ENCODE measurements at regions not wholly inside any gene's neighbourhood (a gene's known extent, or its start where the extent isn't known, plus 50 kb on each side); places are given as distances from the start of the nearest gene placed in this dataset.
A peak's percentile ranks its signal among the peaks of the same experiment; 100 is the strongest.

GRCh38 chr10:60450291-60450690 lies 60.6 kb upstream of the ANK3 start:
- ATAC-seq (ENCODE audit: poor library complexity) = no peak
- peaks cover 2% of the 10 kb centered on the region for H3K4me1 ChIP-seq (ENCODE audit: insufficient read depth, low read length)
- no peaks in the 10 kb centered on the region for H3K9me3 Mint-ChIP-seq
- no peak overlapping the region for H3K27ac Mint-ChIP-seq
- peaks cover 10% of the 10 kb centered on the region for H3K36me3 Mint-ChIP-seq (ENCODE audit: low read depth)
- H3K4me3 ChIP-seq (ENCODE audit: low read length) = no peak overlapping the region
- intact Hi-C loops (cut with DNase I, micrococcal nuclease) = no loop called here
- H3K4me3 Mint-ChIP-seq = no peak overlapping the region
- no peak for TF ChIP-seq CTCF (IDR thresholded peaks at IDR 0.05)
- ChIA-PET CTCF (no interaction called here), POLR2A (no interaction called here)
- peaks cover 23% of the 10 kb centered on the region for H3K4me1 Mint-ChIP-seq (ENCODE audit: low read depth)
- H3K27me3 ChIP-seq (ENCODE audit: control insufficient read depth in 1 of 2, insufficient read depth in 2 of 2, low read length in 2 of 2) = no peaks in the 10 kb centered on the region
- DNase-seq = no peak
- H3K27ac ChIP-seq (ENCODE audit: low read depth in 1 of 2, low read length in 2 of 2) = no peak overlapping the region
- no peaks in the 10 kb centered on the region for H3K27me3 Mint-ChIP-seq
- no peaks in the 10 kb centered on the region for H3K9me3 ChIP-seq (ENCODE audit: control insufficient read depth in 1 of 2, insufficient read depth in 1 of 2, low read length in 2 of 2)
- no peaks in the 10 kb centered on the region for H3K36me3 ChIP-seq (ENCODE audit: insufficient read depth, low read length)

- Histone ChIP-seq H3K36me3 (ENCODE audit: insufficient read depth, low read length) (no peaks in the 10 kb centered on the region), H3K9me3 (ENCODE audit: control insufficient read depth in 1 of 2, insufficient read depth in 1 of 2, low read length in 2 of 2) (no peaks in the 10 kb centered on the region), H3K27me3 (ENCODE audit: control insufficient read depth in 1 of 2, insufficient read depth in 2 of 2, low read length in 2 of 2) (no peaks in the 10 kb centered on the region), H3K4me1 (ENCODE audit: insufficient read depth, low read length) (peaks cover 2% of the 10 kb centered on the region), H3K27ac (ENCODE audit: low read depth in 1 of 2, low read length in 2 of 2) (no peak overlapping the region), H3K4me3 (ENCODE audit: low read length) (no peak overlapping the region)
- Mint-ChIP-seq H3K9me3 (no peaks in the 10 kb centered on the region), H3K27ac (peak overlapping the region; percentile 25), H3K4me3 (no peak overlapping the region), H3K27me3 (no peaks in the 10 kb centered on the region), H3K36me3 (ENCODE audit: low read depth) (peaks cover 5% of the 10 kb centered on the region), H3K4me1 (ENCODE audit: low read depth) (peaks cover 23% of the 10 kb centered on the region)
- ChIA-PET POLR2A (no interaction called here), CTCF (no interaction called here)
- no peak for DNase-seq
- intact Hi-C loops (cut with DNase I, micrococcal nuclease) = loop anchor here (5.0 to 10.0 kb wide), 4 partner anchors 197 to 517 kb away; no protein-coding TSS in a partner anchor
- ATAC-seq (ENCODE audit: poor library complexity) = no peak
- no peak for TF ChIP-seq CTCF (IDR thresholded peaks at IDR 0.05)
These were observed 58.6 kb upstream of the ANK3 start for GRCh38 chr10:60448246-60448645.

DNA sequence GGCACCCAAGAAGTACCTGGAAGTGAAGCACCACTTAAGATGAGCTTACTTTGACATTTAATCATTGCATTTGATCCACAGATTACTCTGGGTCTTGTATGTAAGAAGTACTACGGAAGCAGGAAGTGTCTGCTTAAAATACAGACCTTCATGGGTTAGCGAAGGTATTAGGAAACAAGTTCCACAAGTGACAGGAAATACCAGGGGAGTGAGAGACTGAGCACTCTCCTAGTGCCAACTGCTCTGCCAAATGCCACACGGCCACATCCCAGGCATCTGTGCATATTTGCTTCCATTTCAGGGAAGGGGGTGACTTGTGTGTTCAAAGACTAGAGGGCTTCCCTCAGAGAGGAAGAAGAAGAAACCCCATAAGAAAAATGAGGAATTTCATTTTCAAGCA lies 57.2 kb upstream of the ANK3 start:
- H3K4me3 Mint-ChIP-seq = no peak overlapping the region
- peaks cover 6% of the 10 kb centered on the region for H3K36me3 Mint-ChIP-seq (ENCODE audit: low read depth)
- no peaks in the 10 kb centered on the region for H3K9me3 Mint-ChIP-seq
- no peaks in the 10 kb centered on the region for H3K9me3 ChIP-seq (ENCODE audit: control insufficient read depth in 1 of 2, insufficient read depth in 1 of 2, low read length in 2 of 2)
- ChIA-PET CTCF (no interaction called here), POLR2A (no interaction called here)
- peaks cover 23% of the 10 kb centered on the region for H3K4me1 Mint-ChIP-seq (ENCODE audit: low read depth)
- DNase-seq (peak in 4 of 14 experiments; percentile 9 to 33 (median 10)), ATAC-seq (ENCODE audit: poor library complexity) (peak; percentile 72)
- no peaks in the 10 kb centered on the region for H3K27me3 Mint-ChIP-seq
- intact Hi-C loops (cut with DNase I, micrococcal nuclease) = loop anchor here (5.0 to 10.0 kb wide), 4 partner anchors 198 to 518 kb away; no protein-coding TSS in a partner anchor
- H3K36me3 ChIP-seq (ENCODE audit: insufficient read depth, low read length) = no peaks in the 10 kb centered on the region
- peak overlapping the region; percentile 26 for H3K27ac Mint-ChIP-seq
- H3K4me1 ChIP-seq (ENCODE audit: insufficient read depth, low read length) = peaks cover 2% of the 10 kb centered on the region
- no peak overlapping the region for H3K27ac ChIP-seq (ENCODE audit: low read depth in 1 of 2, low read length in 2 of 2)
- H3K4me3 ChIP-seq (ENCODE audit: low read length) = no peak overlapping the region
- H3K27me3 ChIP-seq (ENCODE audit: control insufficient read depth in 1 of 2, insufficient read depth in 2 of 2, low read length in 2 of 2) = no peaks in the 10 kb centered on the region
- TF ChIP-seq CTCF (IDR thresholded peaks at IDR 0.05) = no peak
